ENCODE measurements at regions not wholly inside any gene's neighbourhood (a gene's known extent, or its start where the extent isn't known, plus 50 kb on each side); places are given as distances from the start of the nearest gene placed in this dataset.
"Not testable (repeated sequence)": the region's sequence is repeated elsewhere in the genome, so short reads cannot be mapped to it uniquely, and the experiment has no call there.

GRCh38 chr5:135167634-135168033 lies 133.6 kb upstream of the PITX1 start:
- ATAC-seq (ENCODE audit: low FRiP score), result no peak
- TF ChIP-seq CTCF (IDR thresholded peaks at IDR 0.05), result no peak
- no peak for DNase-seq (ENCODE audit: low spot score)

- not testable (repeated sequence) for DNase-seq (ENCODE audit: low spot score); ATAC-seq (ENCODE audit: low FRiP score)
Observed at GRCh38 chr5:135164873-135165614, 131.0 kb upstream of the PITX1 start.

- no peak for TF ChIP-seq CTCF (IDR thresholded peaks at IDR 0.05)
Observed at GRCh38 chr5:135163964-135164363, 129.9 kb upstream of the PITX1 start.

GRCh38 chr5:135163391-135163790 lies 129.4 kb upstream of the PITX1 start:
- ATAC-seq (ENCODE audit: low FRiP score) (no peak), DNase-seq (ENCODE audit: low spot score) (no peak)
- no peak for TF ChIP-seq CTCF (IDR thresholded peaks at IDR 0.05)

More at GRCh38 chr5:135163964-135164363, 129.9 kb upstream of the PITX1 start:
- ATAC-seq (ENCODE audit: low FRiP score), result no peak
- DNase-seq (ENCODE audit: low spot score), result no peak

- DNase-seq (ENCODE audit: low spot score) (no peak), ATAC-seq (ENCODE audit: low FRiP score) (no peak)
- no peak for TF ChIP-seq CTCF (IDR thresholded peaks at IDR 0.05)
Observed at GRCh38 chr5:135162661-135163265, 128.7 kb upstream of the PITX1 start.

- ATAC-seq (ENCODE audit: low FRiP score), result no peak
- no peak for TF ChIP-seq CTCF (IDR thresholded peaks at IDR 0.05)
- DNase-seq (ENCODE audit: low spot score), result no peak
Observed at GRCh38 chr5:135161221-135161620, 127.2 kb upstream of the PITX1 start.

- DNase-seq (ENCODE audit: low spot score), result no peak
Observed at GRCh38 chr5:135160036-135160675, 126.1 kb upstream of the PITX1 start.

More at GRCh38 chr5:135160036-135160675, 126.1 kb upstream of the PITX1 start:
- TF ChIP-seq CTCF (IDR thresholded peaks at IDR 0.05), result no peak
- no peak for ATAC-seq (ENCODE audit: low FRiP score)

All from omental fat pad (tissue), 3 donors.